Mesothelial cell of epicardium (in vitro differentiated cells): ENCODE measurements at regions not wholly inside any gene's neighbourhood (a gene's known extent, or its start where the extent isn't known, plus 50 kb on each side); places are given as distances from the start of the nearest gene placed in this dataset.

ENCODE experiments used
- DNase-seq, 2 experiments: peaks; one replicate each; pipeline ENCODE4 v3.0.0; 2021; ENCODE audit warnings: low spot score in 2 of 2; ENCODE audit not compliant: unreplicated experiment in 2 of 2
- H3K27ac Mint-ChIP-seq: 2 replicates; pipeline ENCODE4 v1.8.0; 2021; ENCODE audit warnings: mixed read lengths
- H3K27me3 Mint-ChIP-seq: 2 replicates; pipeline ENCODE4 v1.8.0; 2021; ENCODE audit warnings: low read depth, mixed read lengths
- H3K36me3 Mint-ChIP-seq: 2 replicates; pipeline ENCODE4 v1.8.0; 2021; ENCODE audit warnings: mixed read lengths
- H3K4me1 Mint-ChIP-seq: 2 replicates; pipeline ENCODE4 v1.8.0; 2021; ENCODE audit warnings: mixed read lengths
- H3K4me3 Mint-ChIP-seq: 2 replicates; pipeline ENCODE4 v1.8.0; 2021; ENCODE audit warnings: mild to moderate bottlenecking, moderate library complexity, mixed read lengths
- H3K9me3 Mint-ChIP-seq: 2 replicates; pipeline ENCODE4 v1.8.0; 2021; ENCODE audit warnings: mixed read lengths
- CTCF ChIP-seq: fragments of 200-600 bp; sonication (generic); IDR thresholded peaks from one replicate; pipeline ENCODE4 v1.5.0; 2021; ENCODE audit warnings: antibody characterized with exemption; ENCODE audit not compliant: unreplicated experiment

- H3K27ac Mint-ChIP-seq, result no peak overlapping the region
- no peak for TF ChIP-seq CTCF
- H3K9me3 Mint-ChIP-seq, result peaks cover 5% of the 10 kb centered on the region
- no peaks in the 10 kb centered on the region for H3K36me3 Mint-ChIP-seq
- H3K4me3 Mint-ChIP-seq, result no peak overlapping the region
- H3K27me3 Mint-ChIP-seq, result no peaks in the 10 kb centered on the region
- peaks cover 14% of the 10 kb centered on the region for H3K4me1 Mint-ChIP-seq
- no peak for DNase-seq
Measured at GRCh38 chr1:99445071-99445470, 180.8 kb downstream of the PLPPR4 start.

- TF ChIP-seq CTCF, result no peak
- no peaks in the 10 kb centered on the region for H3K36me3 Mint-ChIP-seq
Measured at GRCh38 chr1:99445486-99445885, 181.2 kb downstream of the PLPPR4 start.

GRCh38 chr1:99447721-99448120 lies 183.4 kb downstream of the PLPPR4 start:
- DNase-seq, result no peak
- no peak for TF ChIP-seq CTCF
- H3K4me3 Mint-ChIP-seq, result no peak overlapping the region
- H3K36me3 Mint-ChIP-seq, result no peaks in the 10 kb centered on the region
- no peaks in the 10 kb centered on the region for H3K27me3 Mint-ChIP-seq
- H3K27ac Mint-ChIP-seq, result no peak overlapping the region
- H3K4me1 Mint-ChIP-seq, result peaks cover 4% of the 10 kb centered on the region
- peaks cover 5% of the 10 kb centered on the region for H3K9me3 Mint-ChIP-seq

More at GRCh38 chr1:99445486-99445885, 181.2 kb downstream of the PLPPR4 start:
- Mint-ChIP-seq H3K4me3 (no peak overlapping the region), H3K27ac (no peak overlapping the region), H3K9me3 (peaks cover 5% of the 10 kb centered on the region), H3K4me1 (peaks cover 14% of the 10 kb centered on the region), H3K27me3 (no peaks in the 10 kb centered on the region)
- no peak for DNase-seq

- H3K4me1 Mint-ChIP-seq, result peaks cover 14% of the 10 kb centered on the region
- no peak overlapping the region for H3K4me3 Mint-ChIP-seq
- peaks cover 12% of the 10 kb centered on the region for H3K9me3 Mint-ChIP-seq
- TF ChIP-seq CTCF, result no peak
- H3K27ac Mint-ChIP-seq, result no peak overlapping the region
- H3K27me3 Mint-ChIP-seq, result no peaks in the 10 kb centered on the region
- H3K36me3 Mint-ChIP-seq, result no peaks in the 10 kb centered on the region
- DNase-seq, result no peak
Measured at GRCh38 chr1:99455760-99456159, 190.2 kb upstream of the PALMD start.

- H3K9me3 Mint-ChIP-seq, result peaks cover 13% of the 10 kb centered on the region
- H3K4me3 Mint-ChIP-seq, result no peak overlapping the region
- no peaks in the 10 kb centered on the region for H3K27me3 Mint-ChIP-seq
- no peak for DNase-seq
- H3K36me3 Mint-ChIP-seq, result no peaks in the 10 kb centered on the region
- no peak overlapping the region for H3K27ac Mint-ChIP-seq
- no peak for TF ChIP-seq CTCF
- H3K4me1 Mint-ChIP-seq, result peaks cover 14% of the 10 kb centered on the region
Measured at GRCh38 chr1:99456536-99456935, 189.4 kb upstream of the PALMD start.

- H3K27me3 Mint-ChIP-seq, result no peaks in the 10 kb centered on the region
- DNase-seq, result no peak
- no peak overlapping the region for H3K27ac Mint-ChIP-seq
- H3K4me1 Mint-ChIP-seq, result peaks cover 14% of the 10 kb centered on the region
- no peaks in the 10 kb centered on the region for H3K36me3 Mint-ChIP-seq
- H3K9me3 Mint-ChIP-seq, result peaks cover 13% of the 10 kb centered on the region
- H3K4me3 Mint-ChIP-seq, result no peak overlapping the region
- no peak for TF ChIP-seq CTCF
Measured at GRCh38 chr1:99457381-99458165, 188.3 kb upstream of the PALMD start.
